Endothelial cell of umbilical vein (primary cell): ENCODE measurements at regions not wholly inside any gene's neighbourhood (a gene's known extent, or its start where the extent isn't known, plus 50 kb on each side); places are given as distances from the start of the nearest gene placed in this dataset.

Source experiments
- BruUV-seq: library from RNA; stranded (reverse); fragments of 400-500 nt; replicated peaks from 2 replicates; lab custom pipeline; 2021; lab: Mats Ljungman, UMichigan
- CTCF ChIA-PET: fragments of 300-600, 350-600 bp; sonication (Branson Sonifier 250); formaldehyde crosslinking; loops from one replicate; lab custom pipeline; 2021; ENCODE audit warnings: antibody characterized with exemption, inconsistent platforms; lab: Charles Lee
- POLR2A ChIA-PET: fragments of 300-600, 350-600 bp; sonication (Branson Sonifier 250); formaldehyde crosslinking; loops from one replicate; lab custom pipeline; 2021; ENCODE audit warnings: antibody characterized with exemption, inconsistent platforms; lab: Charles Lee
- DNase-seq: peaks from one replicate; pipeline ENCODE4 v3.0.0-alpha.2; 2011; ENCODE audit warnings: low read depth, low spot score
- FAIRE-seq: peaks from 2 replicates; lab custom pipeline; 2011; peaks lifted over from hg19 to GRCh38; lab: Jason Lieb, UNC
- H2AFZ ChIP-seq: 2 replicates; pipeline ENCODE4 v1.6.0; 2012; ENCODE audit warnings: low read depth, low read length, control low read depth, inconsistent platforms
- H3K27ac ChIP-seq: 2 replicates; pipeline ENCODE4 v1.5.1; 2011; ENCODE audit warnings: low read depth, mild to moderate bottlenecking, control low read depth, low read length, moderate library complexity; ENCODE audit not compliant: insufficient read depth
- H3K27me3 ChIP-seq, 2 experiments: 2 replicates each; pipeline versions ENCODE4 v1.6.0 to v1.6.1; 2011; ENCODE audit warnings: low read length in 2 of 2, mixed read lengths in 1 of 2; ENCODE audit not compliant: control insufficient read depth in 2 of 2, insufficient read depth in 2 of 2
- H3K36me3 ChIP-seq, 2 experiments: 2 replicates in 1 of 2; 3 replicates in 1 of 2; pipeline ENCODE4 v1.5.1; 2011; ENCODE audit warnings: low read length in 2 of 2, mild to moderate bottlenecking in 1 of 2, moderate library complexity in 1 of 2; ENCODE audit not compliant: control insufficient read depth in 2 of 2, insufficient read depth in 2 of 2; ENCODE audit errors: extremely low read depth in 1 of 2
- H3K4me1 ChIP-seq: 3 replicates; pipeline ENCODE4 v1.5.1; 2011; ENCODE audit warnings: mild to moderate bottlenecking, low read length; ENCODE audit not compliant: control insufficient read depth, insufficient read depth; ENCODE audit errors: extremely low read depth
- H3K4me2 ChIP-seq: 2 replicates; pipeline ENCODE4 v1.6.1; 2011; ENCODE audit warnings: low read length, control low read depth, mixed read lengths; ENCODE audit not compliant: insufficient read depth
- H3K4me3 ChIP-seq, 3 experiments: fragments of 200-600 bp in 1 of 3; sonication (generic), shearing (Covaris generic) in 1 of 3; replicated peaks in 1 of 3; 2 replicates each; pipeline ENCODE4 v1.5.1; 2011 to 2016; ENCODE audit warnings: control low read depth in 3 of 3, low read length in 3 of 3, mild to moderate bottlenecking in 2 of 3, inconsistent platforms in 1 of 3, low read depth in 1 of 3, moderate library complexity in 1 of 3; ENCODE audit not compliant: insufficient read depth in 1 of 3
- H3K79me2 ChIP-seq: 2 replicates; pipeline ENCODE4 v1.6.0; 2012; ENCODE audit warnings: low read length, inconsistent platforms; ENCODE audit not compliant: control insufficient read depth, insufficient read depth
- H3K9ac ChIP-seq: replicated peaks from 2 replicates; pipeline ENCODE3; 2011; ENCODE audit warnings: low read length, control low read depth; ENCODE audit not compliant: insufficient read depth; ENCODE audit errors: extremely low read depth
- H3K9me1 ChIP-seq: replicated peaks from 3 replicates; pipeline ENCODE4 v1.6.0; 2011; ENCODE audit warnings: mild to moderate bottlenecking, low read length; ENCODE audit not compliant: control insufficient read depth, insufficient read depth; ENCODE audit errors: extremely low read depth
- H3K9me3 ChIP-seq: replicated peaks from 2 replicates; pipeline ENCODE4 v1.5.1; 2012; ENCODE audit warnings: low read length, inconsistent platforms; ENCODE audit not compliant: control insufficient read depth, insufficient read depth
- H4K20me1 ChIP-seq: replicated peaks from 2 replicates; pipeline ENCODE3; 2011; ENCODE audit warnings: mild to moderate bottlenecking, low read length; ENCODE audit not compliant: control insufficient read depth, insufficient read depth; ENCODE audit errors: extremely low read depth
- CTCF ChIP-seq, 2 donors: IDR thresholded peaks; 1 replicate in 1 of 2; 2 replicates in 1 of 2; pipeline ENCODE4 v1.5.1; 2011; ENCODE audit warnings: low read length in 2 of 2, mild to moderate bottlenecking in 2 of 2, moderate library complexity in 2 of 2, control low read depth in 1 of 2, inconsistent platforms in 1 of 2, low read depth in 1 of 2; ENCODE audit not compliant: insufficient read depth in 1 of 2; ENCODE audit errors: extremely low read depth in 1 of 2
- EZH2 ChIP-seq: IDR thresholded peaks from 2 replicates; pipeline ENCODE4 v1.6.1; 2012; ENCODE audit warnings: borderline replicate concordance, low read depth, mild to moderate bottlenecking, moderate library complexity, low read length, inconsistent platforms; ENCODE audit not compliant: severe bottlenecking
- FOS ChIP-seq: IDR thresholded peaks from 2 replicates; pipeline ENCODE4 v1.6.1; 2011; ENCODE audit warnings: mild to moderate bottlenecking, low read length, moderate library complexity, borderline replicate concordance; ENCODE audit not compliant: insufficient read depth
- GATA2 ChIP-seq: IDR thresholded peaks from 2 replicates; pipeline ENCODE4 v1.7.0; 2011; ENCODE audit warnings: low read depth, mild to moderate bottlenecking, moderate library complexity, mixed read lengths, low read length; ENCODE audit not compliant: insufficient read length, insufficient read depth
- JUN ChIP-seq: IDR thresholded peaks from 2 replicates; pipeline ENCODE4 v1.6.1; 2011; ENCODE audit warnings: borderline replicate concordance, low read depth; ENCODE audit not compliant: insufficient read length, insufficient read depth
- MYC ChIP-seq: IDR thresholded peaks from one replicate; pipeline ENCODE4 v1.6.1; 2011; ENCODE audit warnings: mild to moderate bottlenecking, low read depth, low read length
- POLR2A ChIP-seq: IDR thresholded peaks from 2 replicates; pipeline ENCODE4 v1.6.1; 2012; ENCODE audit warnings: low read depth, mild to moderate bottlenecking, control low read depth, low read length
- POLR2AphosphoS5 ChIP-seq: IDR thresholded peaks from 2 replicates; pipeline ENCODE4 v1.6.1; 2012; ENCODE audit warnings: low read depth, mild to moderate bottlenecking, control low read depth, low read length, moderate library complexity; ENCODE audit not compliant: insufficient read depth
- dilution Hi-C: fragments of 300-500 bp; cut with MboI; formaldehyde crosslinking; loops from one replicate; pipeline ENCODE4 v1.15.0; 2019; ENCODE audit warnings: low sequenced_read_pairs; ENCODE audit not compliant: extremely low pct_ligation_motif_present
- intact Hi-C: fragments of 100-400 bp; cut with micrococcal nuclease; formaldehyde crosslinking; loops from one replicate; pipeline ENCODE4 v1.10.0; 2022
- TF ChIP-seq, protein P1 (sequence below): IDR thresholded peaks from 2 replicates; pipeline ENCODE4 v1.6.1; 2011; ENCODE audit not compliant: insufficient read depth, insufficient read length

DNA sequence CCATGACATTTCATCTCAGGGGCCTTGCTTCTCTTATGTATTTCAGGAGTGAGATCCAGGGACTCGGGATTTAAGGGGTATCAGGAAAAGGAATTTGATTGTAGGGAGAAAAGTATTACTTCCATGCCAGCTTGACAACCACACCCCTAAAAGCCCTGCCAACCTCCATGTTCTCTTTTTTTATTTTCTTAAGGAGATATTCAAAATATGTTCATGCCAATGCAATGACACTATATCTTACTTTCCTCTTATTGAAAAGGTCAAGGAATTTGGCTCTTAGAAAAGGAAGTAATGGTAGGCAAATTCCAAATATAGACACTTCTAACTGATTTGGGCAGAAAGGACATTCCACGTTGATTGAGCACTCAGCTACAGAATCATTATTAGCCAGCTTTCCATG lies 407.5 kb upstream of the NECTIN3 start:
- H3K27me3 ChIP-seq = no peaks in the 10 kb centered on the region
- H3K27ac ChIP-seq = peak overlapping the region; percentile 43
- H4K20me1 ChIP-seq = no peaks in the 10 kb centered on the region
- no peak overlapping the region for H3K9ac ChIP-seq
- ChIA-PET POLR2A (no interaction called here), CTCF (interaction anchor here (1.0 to 1.4 kb wide), 3 partner anchors 16 to 416 kb away, joined by 3 read pairs; no protein-coding TSS in a partner anchor)
- peaks cover 10% of the 10 kb centered on the region for H3K4me1 ChIP-seq
- FAIRE-seq (no peak), DNase-seq (peak; percentile 21)
- intact Hi-C loops = no loop called here
- H3K79me2 ChIP-seq = no peaks in the 10 kb centered on the region
- H2AFZ ChIP-seq = no peak overlapping the region
- TF ChIP-seq CTCF (IDR thresholded peaks at IDR 0.05; ENCODE audit: extremely low read depth in 1 of 2, insufficient read depth in 1 of 2, low read depth in 1 of 2, low read length in 2 of 2) (no peak), JUN (peak; percentile 32), POLR2A (no peak)
- no TSS peak for BruUV-seq
- no peak overlapping the region for H3K4me3 ChIP-seq
- dilution Hi-C loops = no loop called here
- no peaks in the 10 kb centered on the region for H3K9me1 ChIP-seq
- no peaks in the 10 kb centered on the region for H3K36me3 ChIP-seq
- H3K4me2 ChIP-seq = peak overlapping the region; percentile 42
- H3K9me3 ChIP-seq = no peaks in the 10 kb centered on the region

GRCh38 chr3:110666495-110666894 lies 405.1 kb upstream of the NECTIN3 start:
- Histone ChIP-seq H3K27ac (no peak overlapping the region), H3K9ac (no peak overlapping the region), H3K36me3 (no peaks in the 10 kb centered on the region), H2AFZ (no peak overlapping the region), H3K79me2 (no peaks in the 10 kb centered on the region), H3K9me3 (no peaks in the 10 kb centered on the region), H3K9me1 (no peaks in the 10 kb centered on the region), H3K4me3 (no peak overlapping the region), H3K4me2 (no peak overlapping the region), H3K4me1 (peaks cover 10% of the 10 kb centered on the region), H4K20me1 (no peaks in the 10 kb centered on the region), H3K27me3 (no peaks in the 10 kb centered on the region)
- ChIA-PET CTCF (interaction anchor here (1.5 kb wide), 1 partner anchor 10 kb away, joined by 3 read pairs; no protein-coding TSS in a partner anchor), POLR2A (no interaction called here)
- dilution Hi-C loops = no loop called here
- intact Hi-C loops = no loop called here
- BruUV-seq = no TSS peak
- TF ChIP-seq CTCF (IDR thresholded peaks at IDR 0.05; ENCODE audit: extremely low read depth in 1 of 2, insufficient read depth in 1 of 2, low read depth in 1 of 2, low read length in 2 of 2) (no peak), FOS (no peak), GATA2 (no peak), MYC (no peak), JUN (no peak), EZH2 (no peak), POLR2A (no peak), POLR2AphosphoS5 (no peak)
- TF ChIP-seq, protein P1, sequence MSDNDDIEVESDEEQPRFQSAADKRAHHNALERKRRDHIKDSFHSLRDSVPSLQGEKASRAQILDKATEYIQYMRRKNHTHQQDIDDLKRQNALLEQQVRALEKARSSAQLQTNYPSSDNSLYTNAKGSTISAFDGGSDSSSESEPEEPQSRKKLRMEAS = no peak
- FAIRE-seq (no peak), DNase-seq (no peak)
